ENCODE measurements at regions not wholly inside any gene's neighbourhood (a gene's known extent, or its start where the extent isn't known, plus 50 kb on each side); places are given as distances from the start of the nearest gene placed in this dataset.
"Not testable (repeated sequence)": the region's sequence is repeated elsewhere in the genome, so short reads cannot be mapped to it uniquely, and the experiment has no call there.

DNA sequence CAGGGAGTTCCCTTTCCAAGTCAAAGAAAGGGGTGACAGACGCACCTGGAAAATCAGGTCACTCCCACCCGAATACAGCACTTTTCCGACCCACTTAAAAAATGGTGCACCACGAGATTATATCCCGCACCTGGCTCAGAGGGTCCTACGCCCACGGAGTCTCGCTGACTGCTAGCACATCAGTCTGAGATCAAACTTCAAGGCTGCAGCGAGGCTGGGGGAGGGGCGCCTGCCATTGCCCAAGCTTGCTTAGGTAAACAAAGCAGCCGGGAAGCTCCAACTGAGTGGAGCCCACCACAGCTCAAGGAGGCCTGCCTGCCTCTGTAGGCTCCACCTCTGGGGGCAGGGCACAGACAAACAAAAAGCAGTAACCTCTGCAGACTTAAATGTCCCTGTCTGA is 277.8 kb upstream of the ARHGAP42 start:
- DNase-seq: not testable (repeated sequence)

GRCh38 chr11:100419518-100419917 is 267.6 kb upstream of the ARHGAP42 start:
- DNase-seq: no peak

DNA sequence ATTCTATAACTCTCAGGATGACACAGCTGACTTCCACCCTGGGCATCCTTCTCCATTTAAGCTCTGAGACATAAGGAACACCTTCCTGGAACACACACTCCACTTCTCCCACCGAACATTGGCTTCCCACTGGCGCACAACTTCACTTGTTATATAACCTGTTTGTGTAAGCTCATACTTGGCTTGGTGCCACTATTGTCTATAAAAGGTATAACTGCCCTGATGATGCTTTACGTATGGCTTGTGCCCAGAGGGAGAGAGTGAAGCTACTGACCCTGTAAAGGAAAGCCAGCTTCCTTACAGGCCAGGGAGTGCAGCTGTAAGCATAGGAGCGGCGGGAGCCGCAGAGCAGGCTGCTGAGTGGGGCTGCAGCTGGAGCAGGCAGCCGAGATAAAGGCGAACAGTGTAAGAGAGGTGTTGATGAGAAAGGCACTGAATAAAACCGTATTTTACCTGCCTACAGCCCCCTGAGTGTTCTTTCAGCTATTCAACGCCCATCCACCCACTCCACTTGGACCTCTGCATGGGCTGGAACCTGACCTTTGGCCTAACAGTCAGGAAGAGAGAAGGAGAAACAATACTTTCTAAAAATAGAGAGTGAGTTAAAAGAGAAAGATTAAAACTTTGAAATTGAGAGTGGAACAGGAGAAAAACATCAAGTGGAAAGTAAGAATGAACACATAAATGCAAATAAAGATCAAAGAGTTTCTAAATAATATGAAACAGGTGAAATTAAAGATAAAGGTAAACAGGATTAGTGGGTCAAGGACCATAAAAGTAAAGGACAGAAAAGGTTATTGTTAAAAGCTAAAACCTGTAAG is 252.1 kb upstream of the ARHGAP42 start:
- no peak for DNase-seq

DNA sequence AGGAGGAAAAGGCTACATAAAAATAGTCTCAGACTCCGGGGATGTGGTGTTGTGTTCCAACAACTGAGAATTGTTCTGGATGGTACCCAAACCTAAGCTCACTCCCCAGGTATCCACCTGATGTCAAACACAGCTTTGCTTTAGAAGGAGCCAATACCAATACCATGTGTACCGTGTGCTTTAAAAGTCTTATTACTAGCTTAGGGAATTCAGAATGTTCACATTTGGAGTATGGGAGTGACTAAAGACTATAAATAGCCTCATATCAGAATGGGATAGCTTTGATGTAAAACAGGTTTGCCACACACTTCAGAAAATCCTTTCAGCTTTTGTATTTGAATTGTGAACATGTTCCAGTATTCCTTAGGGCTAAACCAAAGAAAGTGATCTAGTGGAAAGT is 248.7 kb upstream of the ARHGAP42 start:
- DNase-seq: no peak

DNA sequence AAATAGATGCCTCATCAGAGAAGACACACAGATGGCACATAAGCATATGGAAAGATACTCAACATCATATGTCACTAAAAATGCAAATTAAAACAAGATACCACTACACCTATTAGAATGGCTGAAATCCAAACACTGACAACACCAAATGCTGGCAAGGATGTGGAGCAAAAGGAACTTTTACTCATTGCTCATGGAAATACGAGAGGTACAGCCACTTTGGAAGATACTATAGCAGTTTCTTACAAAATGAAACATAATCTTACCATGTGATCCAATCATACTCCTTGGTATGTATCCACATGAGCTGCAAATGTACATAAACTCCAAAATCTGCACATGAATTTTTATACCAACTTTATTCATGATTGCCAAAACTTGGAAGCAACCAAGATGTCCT is 246.0 kb upstream of the ARHGAP42 start:
- DNase-seq: no peak

GRCh38 chr11:100442017-100442416 is 245.1 kb upstream of the ARHGAP42 start:
- no peak for DNase-seq

GRCh38 chr11:100445231-100445735 is 241.8 kb upstream of the ARHGAP42 start:
- no peak for DNase-seq

- not testable (repeated sequence) for DNase-seq
Measured at GRCh38 chr11:100451801-100452460, 235.2 kb upstream of the ARHGAP42 start.

DNA sequence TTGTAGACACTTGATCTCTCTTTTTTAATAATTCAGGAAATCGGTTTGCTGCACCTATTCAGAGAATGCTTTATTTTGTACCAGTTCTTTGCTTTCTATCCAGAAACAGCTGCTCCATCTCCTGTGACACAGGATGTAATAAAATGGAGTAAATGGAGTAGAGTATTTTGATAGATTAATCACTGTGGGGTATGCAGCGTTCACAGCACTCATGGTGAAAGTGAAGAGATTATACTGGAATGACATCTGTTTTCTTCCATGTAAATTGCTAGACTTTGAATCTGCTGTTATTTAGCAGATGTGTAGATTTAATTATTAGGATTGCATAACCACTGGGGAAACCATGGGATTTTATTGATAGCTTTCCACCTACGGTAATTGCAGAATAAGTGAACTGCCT is 227.3 kb upstream of the ARHGAP42 start:
- no peak for DNase-seq

GRCh38 chr11:100460426-100460825 is 226.7 kb upstream of the ARHGAP42 start:
- no peak for DNase-seq

DNA sequence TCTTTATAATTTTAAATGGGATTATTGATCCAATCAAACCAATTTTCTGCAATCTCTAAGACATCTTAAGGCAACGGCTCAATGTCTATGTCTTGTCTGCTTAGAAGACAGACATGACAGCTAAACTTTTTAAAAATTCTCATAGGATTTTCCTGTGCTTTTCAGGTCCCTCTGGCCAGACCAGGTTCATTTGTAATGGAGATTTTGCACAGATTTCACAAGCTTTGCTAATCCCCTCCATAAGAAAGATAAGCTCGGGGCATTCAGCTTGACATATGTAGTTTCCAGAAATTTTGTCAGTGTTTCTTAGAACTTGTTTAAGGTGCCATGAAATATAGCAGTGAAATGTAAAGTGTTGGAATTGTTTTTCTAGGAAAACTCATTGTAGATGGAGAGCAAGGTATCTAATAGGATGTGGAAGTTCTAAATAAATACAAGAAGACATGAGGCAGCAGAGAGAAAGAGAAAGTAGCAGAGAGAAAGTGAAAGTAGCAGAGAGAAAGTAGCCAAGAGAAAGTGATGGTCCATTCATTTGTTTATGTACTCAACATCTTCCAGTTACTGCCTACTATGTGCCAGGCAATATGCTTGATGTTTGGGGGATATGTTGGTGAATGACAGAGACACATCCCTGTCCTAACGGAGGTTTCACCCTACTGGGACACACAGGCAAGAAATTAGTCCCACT is 219.1 kb upstream of the ARHGAP42 start:
- DNase-seq: no peak

DNA sequence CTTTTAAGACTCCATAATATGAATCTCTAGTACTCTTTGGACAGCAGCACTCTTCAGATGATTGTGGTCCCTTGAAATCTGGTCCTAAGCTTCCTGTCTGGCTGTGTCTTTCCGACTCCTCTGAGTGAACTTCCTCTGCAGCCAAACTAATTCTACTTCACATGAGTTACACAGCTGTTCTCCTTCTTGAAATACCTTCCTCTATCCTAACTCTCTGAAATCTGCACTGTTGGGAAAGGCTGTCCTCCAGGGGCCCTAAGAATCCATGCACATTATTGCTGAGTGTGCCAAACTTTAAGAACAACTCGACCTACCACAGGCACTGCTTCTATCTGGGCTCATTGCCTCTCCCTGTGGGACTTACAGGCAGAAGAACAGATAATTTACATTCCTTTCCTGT is 217.3 kb upstream of the ARHGAP42 start:
- DNase-seq: no peak

DNA sequence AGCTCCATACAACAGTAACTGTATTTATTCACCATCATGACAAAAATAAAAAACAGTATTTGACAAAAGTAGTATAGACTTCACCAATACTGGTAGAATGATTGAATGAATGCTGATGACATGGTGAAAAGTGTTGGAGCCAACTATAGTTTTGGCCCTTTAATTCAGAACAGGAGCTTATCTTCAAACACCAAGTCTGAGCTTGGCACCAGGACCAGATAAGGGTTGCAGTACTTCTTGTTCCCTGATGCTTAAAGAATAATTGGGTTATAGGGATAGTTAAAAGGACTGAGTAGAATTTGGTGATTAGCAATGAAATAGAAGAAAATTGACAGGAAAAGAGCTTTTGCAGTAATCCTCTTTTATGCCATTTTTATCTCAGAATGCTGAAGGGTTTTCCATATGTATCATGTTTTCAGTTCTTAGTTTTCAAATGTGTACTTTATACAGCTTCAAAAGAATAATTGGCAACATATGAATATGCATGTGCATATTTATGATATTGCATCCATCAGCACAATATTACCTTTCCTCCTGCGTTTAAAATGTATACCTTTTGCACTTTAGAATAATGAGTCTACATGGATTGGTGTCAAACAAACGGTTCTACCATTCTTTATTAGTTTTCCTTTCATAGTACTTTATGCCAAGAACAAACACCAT is 214.2 kb upstream of the ARHGAP42 start:
- no peak for DNase-seq

DNA sequence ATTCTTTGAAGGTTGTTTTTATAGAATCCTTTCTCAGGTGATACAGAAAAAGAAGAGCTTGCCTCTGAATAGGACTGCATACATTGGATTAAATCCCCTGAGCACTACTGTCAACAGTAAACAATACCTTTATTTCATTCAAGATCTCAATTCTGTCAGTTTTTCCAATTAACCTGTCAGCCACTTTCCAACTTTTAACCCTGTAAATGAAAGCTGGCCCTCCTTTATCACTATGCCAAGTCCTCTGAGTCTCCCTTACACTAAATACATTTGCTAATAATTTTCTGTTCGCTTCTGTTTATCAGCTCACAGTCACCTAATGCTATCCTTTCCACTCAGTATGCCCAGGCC is 213.7 kb upstream of the ARHGAP42 start:
- DNase-seq: no peak

- no peak for DNase-seq
Measured at GRCh38 chr11:100484948-100485347, 202.1 kb upstream of the ARHGAP42 start.

- no peak for DNase-seq
Measured at GRCh38 chr11:100498780-100499179, 188.3 kb upstream of the ARHGAP42 start.

DNA sequence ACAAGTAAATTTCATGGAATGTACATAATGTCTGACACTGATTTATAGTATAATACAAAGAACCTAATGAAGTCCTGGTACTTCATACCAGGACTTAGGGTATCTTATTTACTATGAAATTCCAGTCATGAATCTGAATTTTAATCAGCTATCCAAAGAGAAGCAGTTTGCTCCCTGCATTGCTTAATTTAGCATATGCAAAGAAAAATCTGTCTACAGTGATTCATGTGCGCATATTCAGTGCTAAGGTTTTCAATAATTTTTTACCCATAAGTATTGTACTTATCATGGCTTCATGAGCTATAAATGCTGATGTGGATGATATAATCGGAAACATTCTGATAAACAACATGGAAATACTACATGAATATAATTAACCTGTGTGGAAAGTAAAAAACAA is 185.6 kb upstream of the ARHGAP42 start:
- no peak for DNase-seq

DNA sequence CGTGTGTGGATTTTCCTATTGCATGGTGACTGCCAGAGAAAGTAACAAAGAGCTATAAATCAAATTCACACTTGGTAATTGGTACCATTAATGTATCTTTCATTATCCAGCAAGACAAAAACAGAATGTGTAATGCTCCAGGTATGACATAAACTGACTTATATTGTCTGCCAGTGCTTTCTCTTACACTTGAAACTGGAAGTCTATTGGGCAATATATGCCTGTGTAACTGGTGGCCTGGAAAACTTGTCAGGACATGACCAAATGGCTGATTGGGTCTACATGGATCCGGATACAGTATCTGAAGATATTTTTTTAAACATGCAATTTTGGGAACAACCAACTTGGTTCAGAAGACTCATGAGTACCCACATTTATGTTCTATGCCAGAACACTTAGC is 174.6 kb upstream of the ARHGAP42 start:
- DNase-seq: no peak

- no peak for DNase-seq
Measured at GRCh38 chr11:100515087-100515486, 172.0 kb upstream of the ARHGAP42 start.

GRCh38 chr11:100525197-100525596 is 161.9 kb upstream of the ARHGAP42 start:
- no peak for DNase-seq

GRCh38 chr11:100525635-100526034 is 161.5 kb upstream of the ARHGAP42 start:
- DNase-seq: no peak

DNA sequence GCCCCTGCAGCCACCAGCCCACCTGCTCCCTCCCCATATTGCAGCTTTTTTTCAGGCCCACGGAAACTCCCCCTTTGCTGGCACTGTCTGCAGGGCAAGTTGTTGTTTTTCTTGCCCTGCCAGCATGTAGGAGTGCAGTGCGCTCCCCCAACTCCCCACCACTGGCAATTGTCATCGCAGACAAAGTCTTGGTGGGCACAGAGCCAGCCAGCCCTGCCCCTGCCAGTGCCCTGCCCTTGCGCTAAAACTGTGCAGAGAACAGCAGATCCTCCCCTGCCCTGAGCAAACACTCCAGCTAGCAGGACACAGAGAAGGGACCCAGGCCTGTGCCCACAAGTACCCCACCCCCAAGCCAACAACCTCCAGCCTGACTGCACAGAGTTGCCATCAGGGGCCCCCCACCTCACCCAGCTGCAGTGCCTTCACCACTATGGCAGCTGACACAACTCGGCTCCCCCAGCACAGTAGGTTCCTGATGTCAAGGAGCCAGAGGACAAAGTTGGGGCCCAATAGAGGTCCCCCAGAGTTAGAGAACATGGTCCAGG is 158.1 kb upstream of the ARHGAP42 start:
- no peak for DNase-seq

GRCh38 chr11:100531290-100531689 is 155.8 kb upstream of the ARHGAP42 start:
- not testable (repeated sequence) for DNase-seq
